Caco-2 (cell line): ENCODE measurements at regions not wholly inside any gene's neighbourhood (a gene's known extent, or its start where the extent isn't known, plus 50 kb on each side); places are given as distances from the start of the nearest gene placed in this dataset.
A peak's percentile ranks its signal among the peaks of the same experiment; 100 is the strongest.

Experiments used
- BruUV-seq: library from RNA; stranded (reverse); fragments of 400-500 nt; replicated peaks from 2 replicates; lab custom pipeline; 2021; lab: Mats Ljungman, UMichigan
- CTCF ChIA-PET: fragments of 300-600 bp; sonication (Branson Sonifier 250); formaldehyde crosslinking; loops from one replicate; lab custom pipeline; 2022; ENCODE audit warnings: antibody characterized with exemption; lab: Charles Lee
- POLR2A ChIA-PET: fragments of 300-600 bp; sonication (Branson Sonifier 250); formaldehyde crosslinking; loops from one replicate; lab custom pipeline; 2022; ENCODE audit warnings: antibody characterized with exemption; lab: Charles Lee
- DNase-seq, 2 experiments: peaks; one replicate each; pipeline versions ENCODE4 v3.0.0 to v3.0.0-alpha.2; 2020 to 2022
- H3K27me3 ChIP-seq: replicated peaks from 2 replicates; pipeline ENCODE4 v1.6.0; 2011; ENCODE audit warnings: low read length; ENCODE audit not compliant: control insufficient read depth, insufficient read depth
- H3K36me3 ChIP-seq: 2 replicates; pipeline ENCODE4 v1.5.1; 2011; ENCODE audit warnings: low read length; ENCODE audit not compliant: control insufficient read depth, insufficient read depth
- H3K4me1 ChIP-seq: fragments of 250-450 bp; sonication (Bioruptor Pico); 2 replicates; pipeline ENCODE4 v1.5.1; 2020; ENCODE audit warnings: mild to moderate bottlenecking
- H3K4me3 ChIP-seq: 2 replicates; pipeline ENCODE4 v1.5.1; 2011; ENCODE audit warnings: low read depth, mild to moderate bottlenecking, control low read depth, low read length
- H3K9me3 ChIP-seq: fragments of 250-450 bp; sonication (Bioruptor Pico); 2 replicates; pipeline ENCODE4 v1.5.1; 2020; ENCODE audit warnings: mild to moderate bottlenecking, moderate library complexity
- H3K27ac Mint-ChIP-seq: one replicate; pipeline ENCODE4 v1.8.0; 2022; ENCODE audit warnings: mixed read lengths; ENCODE audit not compliant: unreplicated experiment
- H3K27me3 Mint-ChIP-seq: one replicate; pipeline ENCODE4 v1.8.0; 2022; ENCODE audit warnings: mixed read lengths; ENCODE audit not compliant: insufficient read depth, unreplicated experiment
- H3K36me3 Mint-ChIP-seq: one replicate; pipeline ENCODE4 v1.8.0; 2022; ENCODE audit warnings: mild to moderate bottlenecking, mixed read lengths; ENCODE audit not compliant: insufficient read depth, unreplicated experiment
- H3K4me1 Mint-ChIP-seq: one replicate; pipeline ENCODE4 v1.8.0; 2022; ENCODE audit warnings: low read depth, mixed read lengths; ENCODE audit not compliant: unreplicated experiment
- H3K4me3 Mint-ChIP-seq: one replicate; pipeline ENCODE4 v1.8.0; 2022; ENCODE audit warnings: mild to moderate bottlenecking, moderate library complexity, mixed read lengths; ENCODE audit not compliant: unreplicated experiment
- H3K9me3 Mint-ChIP-seq: one replicate; pipeline ENCODE4 v1.8.0; 2022; ENCODE audit warnings: mixed read lengths; ENCODE audit not compliant: unreplicated experiment
- CTCF ChIP-seq, 2 experiments: fragments of 200-600 bp in 1 of 2; IDR thresholded peaks; 1 replicate in 1 of 2; 2 replicates in 1 of 2; pipeline versions ENCODE4 v1.5.1 to v1.8.0; 2011 to 2022; ENCODE audit warnings: antibody characterized with exemption in 1 of 2, control low read depth in 1 of 2, inconsistent platforms in 1 of 2, low read depth in 1 of 2, low read length in 1 of 2, mild to moderate bottlenecking in 1 of 2, moderate library complexity in 1 of 2; ENCODE audit not compliant: insufficient read depth in 1 of 2, severe bottlenecking in 1 of 2, unreplicated experiment in 1 of 2
- intact Hi-C: fragments of 100-400 bp; cut with micrococcal nuclease; formaldehyde crosslinking; loops from one replicate; pipeline ENCODE4 v1.10.0; 2022; ENCODE audit not compliant: unreplicated experiment

- POLR2A ChIA-PET = no interaction called here
- H3K36me3 Mint-ChIP-seq = no peaks in the 10 kb centered on the region
- BruUV-seq = no TSS peak
- H3K27me3 Mint-ChIP-seq = peaks cover 24% of the 10 kb centered on the region
- Histone ChIP-seq H3K4me3 (no peak overlapping the region), H3K4me1 (no peaks in the 10 kb centered on the region), H3K27me3 (no peaks in the 10 kb centered on the region; the same call in 1 of the 2 replicates), H3K9me3 (no peaks in the 10 kb centered on the region), H3K36me3 (no peaks in the 10 kb centered on the region)
- TF ChIP-seq CTCF (IDR thresholded peaks at IDR 0.05; ENCODE audit: insufficient read depth in 1 of 2, low read depth in 1 of 2, low read length in 1 of 2, severe bottlenecking in 1 of 2, unreplicated experiment in 1 of 2) = no peak
- intact Hi-C loops = no loop called here
- CTCF ChIA-PET = interaction anchor here (0.9 kb wide), 1 partner anchor 11 kb away, joined by 3 read pairs; no protein-coding TSS in a partner anchor
- no peaks in the 10 kb centered on the region for H3K4me1 Mint-ChIP-seq
- H3K4me3 Mint-ChIP-seq = no peak overlapping the region
- H3K9me3 Mint-ChIP-seq = no peaks in the 10 kb centered on the region
- DNase-seq = peak in 1 of 2 experiments; percentile 22
- H3K27ac Mint-ChIP-seq = no peak overlapping the region
These were observed 76.5 kb upstream of the CDH5 start for GRCh38 chr16:66289986-66290385.

GRCh38 chr16:66289051-66289680, 77.3 kb upstream of the CDH5 start:
- H3K27me3 ChIP-seq = no peaks in the 10 kb centered on the region; the same call in 1 of the 2 replicates
- no peaks in the 10 kb centered on the region for H3K9me3 ChIP-seq
- no peak overlapping the region for H3K4me3 ChIP-seq
- H3K4me1 ChIP-seq = no peaks in the 10 kb centered on the region
- Mint-ChIP-seq H3K27me3 (peaks cover 26% of the 10 kb centered on the region), H3K4me1 (no peaks in the 10 kb centered on the region), H3K4me3 (no peak overlapping the region), H3K27ac (no peak overlapping the region), H3K9me3 (no peaks in the 10 kb centered on the region), H3K36me3 (no peaks in the 10 kb centered on the region)
- TF ChIP-seq CTCF (IDR thresholded peaks at IDR 0.05; ENCODE audit: insufficient read depth in 1 of 2, low read depth in 1 of 2, low read length in 1 of 2, severe bottlenecking in 1 of 2, unreplicated experiment in 1 of 2) = no peak
- ChIA-PET POLR2A (no interaction called here), CTCF (interaction anchor here (0.9 kb wide), 1 partner anchor 10 kb away, joined by 3 read pairs; no protein-coding TSS in a partner anchor)
- BruUV-seq = no TSS peak
- no peaks in the 10 kb centered on the region for H3K36me3 ChIP-seq
- peak in 1 of 2 experiments; percentile 30 for DNase-seq
- intact Hi-C loops = no loop called here

- intact Hi-C loops = no loop called here
- ChIA-PET POLR2A (no interaction called here), CTCF (no interaction called here)
- BruUV-seq = no TSS peak
- TF ChIP-seq CTCF (IDR thresholded peaks at IDR 0.05; ENCODE audit: insufficient read depth in 1 of 2, low read depth in 1 of 2, low read length in 1 of 2, severe bottlenecking in 1 of 2, unreplicated experiment in 1 of 2) = no peak
- Histone ChIP-seq H3K9me3 (no peaks in the 10 kb centered on the region), H3K4me3 (no peak overlapping the region), H3K36me3 (no peaks in the 10 kb centered on the region), H3K27me3 (no peaks in the 10 kb centered on the region), H3K4me1 (no peaks in the 10 kb centered on the region)
- no peaks in the 10 kb centered on the region for H3K9me3 Mint-ChIP-seq
- H3K36me3 Mint-ChIP-seq = no peaks in the 10 kb centered on the region
- no peak overlapping the region for H3K4me3 Mint-ChIP-seq
- H3K27me3 Mint-ChIP-seq = peaks cover 18% of the 10 kb centered on the region
- H3K27ac Mint-ChIP-seq = no peak overlapping the region
- no peak for DNase-seq
- no peaks in the 10 kb centered on the region for H3K4me1 Mint-ChIP-seq
These were observed 78.6 kb upstream of the CDH5 start for GRCh38 chr16:66287926-66288325.
